Coronary artery (tissue), 2 donors: ENCODE measurements at regions not wholly inside any gene's neighbourhood (a gene's known extent, or its start where the extent isn't known, plus 50 kb on each side); places are given as distances from the start of the nearest gene placed in this dataset.

Experiments
- DNase-seq: peaks from one replicate; pipeline ENCODE4 v3.0.0-alpha.2; 2017; ENCODE audit warnings: low spot score
- H3K27ac ChIP-seq, 2 donors: fragments of 200-600 bp; sonication (generic); one replicate each; pipeline ENCODE4 v1.5.1; 2016 to 2019
- H3K4me3 ChIP-seq: fragments of 200-600 bp; sonication (generic); 2 replicates; pipeline ENCODE4 v1.5.1; 2016; ENCODE audit warnings: mild to moderate bottlenecking, moderate library complexity
- CTCF ChIP-seq: fragments of 200-600 bp; sonication (generic); IDR thresholded peaks from one replicate; pipeline ENCODE4 v1.5.1; 2019; ENCODE audit warnings: antibody characterized with exemption

GRCh38 chr16:65229191-65229662 is 107.4 kb upstream of the CDH11 start:
- no peak for TF ChIP-seq CTCF
- no peak overlapping the region for H3K27ac ChIP-seq
- H3K4me3 ChIP-seq: no peak overlapping the region
- DNase-seq: no peak

GRCh38 chr16:65227150-65227835 is 105.4 kb upstream of the CDH11 start:
- TF ChIP-seq CTCF: no peak
- Histone ChIP-seq H3K27ac (no peak overlapping the region), H3K4me3 (no peak overlapping the region)
- no peak for DNase-seq

GRCh38 chr16:65226077-65226476 is 104.2 kb upstream of the CDH11 start:
- H3K27ac ChIP-seq: no peak overlapping the region
- TF ChIP-seq CTCF: no peak
- no peak overlapping the region for H3K4me3 ChIP-seq
- DNase-seq: no peak

GRCh38 chr16:65225488-65225887 is 103.6 kb upstream of the CDH11 start:
- TF ChIP-seq CTCF: no peak
- Histone ChIP-seq H3K4me3 (no peak overlapping the region), H3K27ac (no peak overlapping the region)
- no peak for DNase-seq

- H3K4me3 ChIP-seq: no peak overlapping the region
- H3K27ac ChIP-seq: no peak overlapping the region
- no peak for DNase-seq
- TF ChIP-seq CTCF: no peak
These were observed 103.1 kb upstream of the CDH11 start for GRCh38 chr16:65224994-65225393.

GRCh38 chr16:65224471-65224870 is 102.6 kb upstream of the CDH11 start:
- H3K27ac ChIP-seq: no peak overlapping the region
- TF ChIP-seq CTCF: no peak

GRCh38 chr16:65223335-65223734 is 101.5 kb upstream of the CDH11 start:
- no peak overlapping the region for H3K4me3 ChIP-seq
- DNase-seq: no peak
- no peak for TF ChIP-seq CTCF
- H3K27ac ChIP-seq: no peak overlapping the region

More at GRCh38 chr16:65224471-65224870, 102.6 kb upstream of the CDH11 start:
- DNase-seq: no peak
- no peak overlapping the region for H3K4me3 ChIP-seq
